B cell (primary cell): ENCODE measurements at regions not wholly inside any gene's neighbourhood (a gene's known extent, or its start where the extent isn't known, plus 50 kb on each side); places are given as distances from the start of the nearest gene placed in this dataset.

Experiments used
- ATAC-seq: fragments of 200-7000 bp; cut with Tn5 transposase; one replicate; pipeline ENCODE4 v1.10.0; 2021; ENCODE audit warnings: low read depth, mild to moderate bottlenecking, moderate number of reproducible peaks, moderate library complexity
- CTCF ChIA-PET: fragments of 350-600 bp; sonication (Branson Sonifier 250); formaldehyde crosslinking; loops from one replicate; lab custom pipeline; 2021; ENCODE audit warnings: antibody characterized with exemption, inconsistent platforms; lab: Charles Lee
- POLR2A ChIA-PET: fragments of 350-600 bp; sonication (Branson Sonifier 250); formaldehyde crosslinking; loops from one replicate; lab custom pipeline; 2021; ENCODE audit warnings: antibody characterized with exemption; lab: Charles Lee
- DNase-seq: peaks from one replicate; pipeline ENCODE4 v3.0.0; 2013
- H2AFZ ChIP-seq: 2 replicates; pipeline ENCODE4 v1.6.1; 2012; ENCODE audit warnings: mild to moderate bottlenecking, low read depth, low read length; ENCODE audit not compliant: insufficient read depth, poor library complexity, severe bottlenecking
- H3K27ac ChIP-seq, 2 donors: 1 replicate in 1 of 2; 2 replicates in 1 of 2; pipeline ENCODE4 v1.5.1; 2012 to 2013; ENCODE audit warnings: low read length in 2 of 2, mild to moderate bottlenecking in 2 of 2, moderate library complexity in 1 of 2
- H3K27me3 ChIP-seq, 4 experiments: fragments of 200-600 bp in 1 of 4; sonication (generic) in 1 of 4; replicated peaks in 1 of 4; 1 replicate in 2 of 4; 2 replicates in 2 of 4; pipeline versions ENCODE4 v1.6.1 to v1.7.0; 2013 to 2016; ENCODE audit warnings: low read length in 3 of 4, mild to moderate bottlenecking in 2 of 4, mixed read lengths in 1 of 4, moderate library complexity in 1 of 4; ENCODE audit not compliant: insufficient read depth in 4 of 4, control insufficient read depth in 3 of 4; ENCODE audit errors: control extremely low read depth in 1 of 4
- H3K36me3 ChIP-seq, 2 experiments: replicated peaks in 1 of 2; 1 replicate in 1 of 2; 2 replicates in 1 of 2; pipeline versions ENCODE4 v1.6.1 to v1.7.1; 2013; ENCODE audit warnings: low read length in 1 of 2; ENCODE audit not compliant: insufficient read depth in 2 of 2, control insufficient read depth in 1 of 2; ENCODE audit errors: control extremely low read depth in 1 of 2, extremely low read depth in 1 of 2
- H3K4me1 ChIP-seq, 2 donors: fragments of 200-600 bp in 1 of 2; sonication (generic) in 1 of 2; 1 replicate in 1 of 2; 2 replicates in 1 of 2; pipeline versions ENCODE4 v1.5.1 to v1.6.1; 2013 to 2017; ENCODE audit warnings: low read length in 2 of 2; ENCODE audit not compliant: control insufficient read depth in 2 of 2, insufficient read depth in 2 of 2
- H3K4me2 ChIP-seq: replicated peaks from 2 replicates; pipeline ENCODE3; 2012; ENCODE audit warnings: mild to moderate bottlenecking, low read depth, low read length; ENCODE audit not compliant: poor library complexity, severe bottlenecking
- H3K4me3 ChIP-seq, 5 experiments: fragments of 200-600 bp in 1 of 5; sonication (generic) in 1 of 5; 1 replicate in 3 of 5; 2 replicates in 2 of 5; pipeline versions ENCODE4 v1.5.1 to v1.7.0; 2011 to 2016; ENCODE audit warnings: low read length in 4 of 5, mild to moderate bottlenecking in 4 of 5, low read depth in 2 of 5, control low read depth in 1 of 5, moderate library complexity in 1 of 5; ENCODE audit not compliant: insufficient read depth in 1 of 5; ENCODE audit errors: control extremely low read depth in 1 of 5, extremely low read depth in 1 of 5
- H3K79me2 ChIP-seq: fragments of 200-600 bp; sonication (generic); one replicate; pipeline ENCODE4 v1.6.0; 2016; ENCODE audit warnings: low read length; ENCODE audit not compliant: control insufficient read depth, insufficient read depth
- H3K9ac ChIP-seq: fragments of 200-600 bp; sonication (generic); 2 replicates; pipeline ENCODE4 v1.6.1; 2017; ENCODE audit warnings: mild to moderate bottlenecking, low read length, moderate library complexity
- H3K9me3 ChIP-seq, 3 donors: one replicate each; pipeline versions ENCODE4 v1.6.1 to v1.7.1; 2013; ENCODE audit warnings: low read length in 2 of 3; ENCODE audit not compliant: control insufficient read depth in 2 of 3, insufficient read depth in 1 of 3; ENCODE audit errors: control extremely low read depth in 1 of 3
- H4K20me1 ChIP-seq: 2 replicates; pipeline ENCODE4 v1.6.0; 2012; ENCODE audit warnings: mild to moderate bottlenecking, low read length; ENCODE audit not compliant: insufficient read depth, control insufficient read depth, poor library complexity, severe bottlenecking
- H3K27ac Mint-ChIP-seq: one replicate; pipeline ENCODE4 v1.8.0; 2021; ENCODE audit warnings: mixed read lengths
- H3K27me3 Mint-ChIP-seq: one replicate; pipeline ENCODE4 v1.8.0; 2021; ENCODE audit warnings: mixed read lengths
- H3K4me1 Mint-ChIP-seq: one replicate; pipeline ENCODE4 v1.8.0; 2021; ENCODE audit warnings: mixed read lengths
- H3K4me3 Mint-ChIP-seq: one replicate; pipeline ENCODE4 v1.8.0; 2021; ENCODE audit warnings: mixed read lengths
- H3K9me3 Mint-ChIP-seq: one replicate; pipeline ENCODE4 v1.8.0; 2022; ENCODE audit warnings: mixed read lengths; ENCODE audit not compliant: insufficient read depth
- EZH2 ChIP-seq: IDR thresholded peaks from 2 replicates; pipeline ENCODE4 v1.6.1; 2012; ENCODE audit warnings: borderline replicate concordance, low read depth, mild to moderate bottlenecking, moderate library complexity, low read length; ENCODE audit not compliant: insufficient read depth, poor library complexity, severe bottlenecking
- WGBS: methylation state at CpG from one replicate; pipeline ENCODE4 v1.1.5; 2013; ENCODE audit warnings: missing lambda C conversion rate; ENCODE audit not compliant: insufficient coverage; 5-methylcytosine and 5-hydroxymethylcytosine counted together
- intact Hi-C: fragments of 100-400 bp; cut with micrococcal nuclease; formaldehyde crosslinking; loops from one replicate; pipeline ENCODE4 v1.10.0; 2022
- TF ChIP-seq, protein P1 (sequence below): fragments of 200-600 bp; IDR thresholded peaks from one replicate; pipeline ENCODE4 v1.8.0; 2022; ENCODE audit warnings: antibody characterized with exemption, mild to moderate bottlenecking

DNA sequence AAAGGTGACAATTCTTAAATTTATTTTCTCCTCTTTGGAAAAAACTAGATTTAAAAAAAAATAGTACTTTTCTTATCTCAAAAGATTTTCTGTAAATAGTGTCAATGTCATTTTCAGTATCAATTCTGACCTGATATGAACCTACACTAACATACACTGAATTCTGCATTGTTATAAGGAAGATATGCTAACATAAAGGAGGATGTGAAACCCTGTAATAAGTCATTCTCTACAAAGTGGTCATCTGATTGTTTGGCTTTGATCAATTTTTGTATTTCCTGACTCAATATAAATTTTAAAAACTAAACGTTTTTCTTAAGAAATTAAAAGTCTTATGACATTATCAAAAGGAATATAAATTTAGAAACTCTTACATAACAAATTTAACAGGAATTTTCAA is 233.6 kb upstream of the EDIL3 start:
- H3K27me3 Mint-ChIP-seq: no peaks in the 10 kb centered on the region
- no peaks in the 10 kb centered on the region for H3K27me3 ChIP-seq
- no peak for DNase-seq

DNA sequence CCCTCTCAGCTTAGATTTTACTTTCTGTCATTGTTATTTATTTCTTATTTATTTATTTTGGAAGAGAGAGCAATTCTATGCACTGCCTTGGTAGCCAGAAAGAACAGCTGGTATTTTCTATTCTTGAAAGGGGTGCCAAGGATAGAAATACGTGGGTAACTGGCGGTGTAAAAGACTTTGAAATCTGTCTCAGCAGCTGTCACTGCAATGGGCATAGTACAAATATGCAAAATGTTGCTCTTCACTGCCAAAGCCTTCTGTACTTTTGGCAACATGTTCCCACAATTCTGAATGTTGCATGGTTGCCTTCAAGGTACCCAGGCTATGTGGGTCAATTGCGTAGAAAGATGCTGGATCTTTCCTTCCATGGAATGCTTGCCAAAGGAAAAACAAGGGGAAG is 230.2 kb upstream of the EDIL3 start:
- no peaks in the 10 kb centered on the region for H3K27me3 ChIP-seq
- ChIA-PET CTCF (no interaction called here), POLR2A (no interaction called here)
- no peak overlapping the region for H2AFZ ChIP-seq
- H3K4me3 ChIP-seq: no peak overlapping the region
- H3K9me3 ChIP-seq: peaks cover 0 to 3% (median 0%) of the 10 kb centered on the region in 3 donors
- Mint-ChIP-seq H3K9me3 (no peaks in the 10 kb centered on the region), H3K27ac (no peak overlapping the region), H3K4me3 (no peak overlapping the region), H3K4me1 (no peaks in the 10 kb centered on the region), H3K27me3 (no peaks in the 10 kb centered on the region)
- no peaks in the 10 kb centered on the region for H3K4me1 ChIP-seq
- H3K36me3 ChIP-seq: no peaks in the 10 kb centered on the region
- ATAC-seq (no peak), DNase-seq (no peak)
- H3K4me2 ChIP-seq: no peak overlapping the region
- TF ChIP-seq, protein P1, sequence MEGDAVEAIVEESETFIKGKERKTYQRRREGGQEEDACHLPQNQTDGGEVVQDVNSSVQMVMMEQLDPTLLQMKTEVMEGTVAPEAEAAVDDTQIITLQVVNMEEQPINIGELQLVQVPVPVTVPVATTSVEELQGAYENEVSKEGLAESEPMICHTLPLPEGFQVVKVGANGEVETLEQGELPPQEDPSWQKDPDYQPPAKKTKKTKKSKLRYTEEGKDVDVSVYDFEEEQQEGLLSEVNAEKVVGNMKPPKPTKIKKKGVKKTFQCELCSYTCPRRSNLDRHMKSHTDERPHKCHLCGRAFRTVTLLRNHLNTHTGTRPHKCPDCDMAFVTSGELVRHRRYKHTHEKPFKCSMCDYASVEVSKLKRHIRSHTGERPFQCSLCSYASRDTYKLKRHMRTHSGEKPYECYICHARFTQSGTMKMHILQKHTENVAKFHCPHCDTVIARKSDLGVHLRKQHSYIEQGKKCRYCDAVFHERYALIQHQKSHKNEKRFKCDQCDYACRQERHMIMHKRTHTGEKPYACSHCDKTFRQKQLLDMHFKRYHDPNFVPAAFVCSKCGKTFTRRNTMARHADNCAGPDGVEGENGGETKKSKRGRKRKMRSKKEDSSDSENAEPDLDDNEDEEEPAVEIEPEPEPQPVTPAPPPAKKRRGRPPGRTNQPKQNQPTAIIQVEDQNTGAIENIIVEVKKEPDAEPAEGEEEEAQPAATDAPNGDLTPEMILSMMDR: no peak
- TF ChIP-seq EZH2: no peak
- H3K27ac ChIP-seq: no peak overlapping the region
- no peak overlapping the region for H3K9ac ChIP-seq
- no peaks in the 10 kb centered on the region for H3K79me2 ChIP-seq
- intact Hi-C loops: no loop called here
- H4K20me1 ChIP-seq: no peaks in the 10 kb centered on the region
- WGBS: 79% methylated on average over 2 of the region's 3 CpGs

More for the DNA sequence above, 233.6 kb upstream of the EDIL3 start:
- WGBS: no CpG with 5 or more reads among the region's 1 CpG
- Mint-ChIP-seq H3K27ac (no peak overlapping the region), H3K9me3 (no peaks in the 10 kb centered on the region), H3K4me3 (no peak overlapping the region), H3K4me1 (no peaks in the 10 kb centered on the region)
- no peak overlapping the region for H3K4me2 ChIP-seq
- H3K4me1 ChIP-seq: no peaks in the 10 kb centered on the region
- H3K79me2 ChIP-seq: no peaks in the 10 kb centered on the region
- H3K9ac ChIP-seq: no peak overlapping the region
- ChIA-PET CTCF (no interaction called here), POLR2A (no interaction called here)
- no peak for ATAC-seq
- no peak for TF ChIP-seq EZH2
- TF ChIP-seq, protein P1: no peak
- H3K9me3 ChIP-seq: peaks cover 0 to 3% (median 0%) of the 10 kb centered on the region in 3 donors
- no peaks in the 10 kb centered on the region for H3K36me3 ChIP-seq
- H2AFZ ChIP-seq: no peak overlapping the region
- intact Hi-C loops: no loop called here
- H3K27ac ChIP-seq: no peak overlapping the region
- no peaks in the 10 kb centered on the region for H4K20me1 ChIP-seq
- no peak overlapping the region for H3K4me3 ChIP-seq
